Esophagus muscularis mucosa (tissue), 4 donors: ENCODE measurements at regions not wholly inside any gene's neighbourhood (a gene's known extent, or its start where the extent isn't known, plus 50 kb on each side); places are given as distances from the start of the nearest gene placed in this dataset.

Experiments
- DNase-seq: peaks from one replicate; pipeline ENCODE4 v3.0.0-alpha.2; 2017; ENCODE audit errors: extremely low spot score
- H3K27ac ChIP-seq, 4 donors: fragments of 200-600 bp; sonication (generic); replicated peaks in 1 of 4; 1 replicate in 3 of 4; 2 replicates in 1 of 4; pipeline ENCODE4 v1.5.1; 2016 to 2019; ENCODE audit warnings: mild to moderate bottlenecking in 1 of 4
- H3K27me3 ChIP-seq, 4 donors: fragments of 200-600 bp; sonication (generic); one replicate each; pipeline versions ENCODE4 v1.5.1 to v1.6.0; 2016 to 2019
- H3K36me3 ChIP-seq, 4 donors: fragments of 200-600 bp; sonication (generic); one replicate each; pipeline ENCODE4 v1.5.1; 2016 to 2019
- H3K4me1 ChIP-seq, 4 donors: fragments of 200-600 bp; sonication (generic); one replicate each; pipeline ENCODE4 v1.5.1; 2016 to 2019
- H3K4me3 ChIP-seq, 4 donors: fragments of 200-600 bp; sonication (generic); 1 replicate in 2 of 4; 2 replicates in 2 of 4; pipeline ENCODE4 v1.5.1; 2016 to 2019; ENCODE audit warnings: mild to moderate bottlenecking in 4 of 4, moderate library complexity in 1 of 4
- H3K9me3 ChIP-seq, 4 donors: fragments of 200-600 bp; sonication (generic); 1 replicate in 3 of 4; 2 replicates in 1 of 4; pipeline ENCODE4 v1.5.1; 2016 to 2019
- CTCF ChIP-seq, 3 experiments: fragments of 200-600 bp in 2 of 3; fragments of 450-650 bp in 1 of 3; sonication (generic) in 2 of 3; IDR thresholded peaks; one replicate each; pipeline ENCODE4 v1.5.1; 2017 to 2019; ENCODE audit warnings: antibody characterized with exemption in 3 of 3, mild to moderate bottlenecking in 2 of 3, moderate library complexity in 1 of 3
- EP300 ChIP-seq: sonication (generic); formaldehyde crosslinking; IDR thresholded peaks from one replicate; pipeline ENCODE4 v1.6.1; 2017; ENCODE audit warnings: antibody characterized with exemption
- POLR2A ChIP-seq: fragments of 450-650 bp; IDR thresholded peaks from one replicate; pipeline ENCODE4 v1.6.1; 2017; ENCODE audit warnings: antibody characterized with exemption, moderate library complexity, mild to moderate bottlenecking, low read depth
- POLR2AphosphoS5 ChIP-seq, 2 donors: sonication (generic); formaldehyde crosslinking; IDR thresholded peaks; one replicate each; pipeline ENCODE4 v1.6.1; 2017; ENCODE audit warnings: antibody characterized with exemption in 2 of 2
- WGBS: methylation state at CpG from one replicate; pipeline ENCODE4 v1.1.5; 2018; 5-methylcytosine and 5-hydroxymethylcytosine counted together
- intact Hi-C: fragments of 100-400 bp; cut with DNase I; formaldehyde crosslinking; loops from one replicate; pipeline ENCODE4 v1.15.1; 2023

GRCh38 chr2:120622886-120623753 is 112.5 kb upstream of the GLI2 start:
- H3K4me1 ChIP-seq, result no peaks in the 10 kb centered on the region
- TF ChIP-seq EP300, result no peak
- TF ChIP-seq POLR2A, result no peak
- TF ChIP-seq CTCF (IDR thresholded peaks at IDR 0.05), result no peak
- TF ChIP-seq POLR2AphosphoS5 (IDR thresholded peaks at IDR 0.05), result no peak
- DNase-seq, result no peak
- intact Hi-C loops, result no loop called here
- H3K27me3 ChIP-seq, result no peaks in the 10 kb centered on the region
- no peak overlapping the region for H3K4me3 ChIP-seq
- no peak overlapping the region for H3K27ac ChIP-seq
- WGBS, result 85% methylated on average over 11 of the region's 21 CpGs
- no peaks in the 10 kb centered on the region for H3K36me3 ChIP-seq
- peaks cover 0 to 11% (median 0%) of the 10 kb centered on the region in 4 donors for H3K9me3 ChIP-seq

GRCh38 chr2:120624061-120624737 is 111.5 kb upstream of the GLI2 start:
- peaks cover 0 to 7% (median under 1%) of the 10 kb centered on the region in 4 donors for H3K27me3 ChIP-seq
- H3K4me1 ChIP-seq, result no peaks in the 10 kb centered on the region
- H3K27ac ChIP-seq, result no peak overlapping the region
- TF ChIP-seq POLR2AphosphoS5 (IDR thresholded peaks at IDR 0.05), result no peak
- TF ChIP-seq POLR2A, result no peak
- TF ChIP-seq CTCF (IDR thresholded peaks at IDR 0.05), result no peak
- TF ChIP-seq EP300, result no peak
- H3K9me3 ChIP-seq, result peaks cover 0 to 13% (median 0%) of the 10 kb centered on the region in 4 donors
- DNase-seq, result no peak
- WGBS, result 68% methylated on average over 4 of the region's 8 CpGs
- intact Hi-C loops, result no loop called here
- H3K4me3 ChIP-seq, result no peak overlapping the region
- H3K36me3 ChIP-seq, result no peaks in the 10 kb centered on the region

GRCh38 chr2:120624738-120625446 is 110.8 kb upstream of the GLI2 start:
- TF ChIP-seq POLR2AphosphoS5 (IDR thresholded peaks at IDR 0.05), result no peak
- no peak for TF ChIP-seq CTCF (IDR thresholded peaks at IDR 0.05)
- WGBS, result 82% methylated on average over 15 of the region's 15 CpGs
- no peaks in the 10 kb centered on the region for H3K36me3 ChIP-seq
- peaks cover 0 to 13% (median 0%) of the 10 kb centered on the region in 4 donors for H3K9me3 ChIP-seq
- no peaks in the 10 kb centered on the region for H3K4me1 ChIP-seq
- no peak overlapping the region for H3K4me3 ChIP-seq
- peaks cover 0 to 12% (median 2%) of the 10 kb centered on the region in 4 donors for H3K27me3 ChIP-seq
- no peak for DNase-seq
- intact Hi-C loops, result no loop called here
- no peak overlapping the region for H3K27ac ChIP-seq

- intact Hi-C loops, result no loop called here
- Histone ChIP-seq H3K4me1 (no peaks in the 10 kb centered on the region), H3K36me3 (no peaks in the 10 kb centered on the region), H3K9me3 (peaks cover 0 to 13% (median 0%) of the 10 kb centered on the region in 4 donors), H3K4me3 (no peak overlapping the region), H3K27me3 (peaks cover 0 to 12% (median 2%) of the 10 kb centered on the region in 4 donors), H3K27ac (no peak overlapping the region)
- 79% methylated on average over 9 of the region's 9 CpGs for WGBS
- no peak for DNase-seq
- TF ChIP-seq EP300, result no peak
- TF ChIP-seq POLR2A, result no peak
- TF ChIP-seq POLR2AphosphoS5 (IDR thresholded peaks at IDR 0.05), result no peak
- TF ChIP-seq CTCF (IDR thresholded peaks at IDR 0.05), result no peak
Observed at GRCh38 chr2:120625865-120626560, 109.7 kb upstream of the GLI2 start.
